GM12874 (cell line): ENCODE measurements at regions not wholly inside any gene's neighbourhood (a gene's known extent, or its start where the extent isn't known, plus 50 kb on each side); places are given as distances from the start of the nearest gene placed in this dataset.

Experiments
- CTCF ChIP-seq: IDR thresholded peaks from 2 replicates; pipeline ENCODE4 v1.5.1; 2011; ENCODE audit warnings: low read depth, mild to moderate bottlenecking, control low read depth, low read length, moderate library complexity; ENCODE audit not compliant: insufficient read depth

GRCh38 chr9:20291201-20291600 is 331.1 kb downstream of the MLLT3 start:
- TF ChIP-seq CTCF: no peak

- no peak for TF ChIP-seq CTCF
These were observed 332.0 kb downstream of the MLLT3 start for GRCh38 chr9:20290257-20290656.

- no peak for TF ChIP-seq CTCF
These were observed 332.8 kb downstream of the MLLT3 start for GRCh38 chr9:20289423-20290010.

GRCh38 chr9:20286969-20287368 is 335.3 kb downstream of the MLLT3 start:
- no peak for TF ChIP-seq CTCF

GRCh38 chr9:20286154-20286700 is 336.1 kb downstream of the MLLT3 start:
- no peak for TF ChIP-seq CTCF

GRCh38 chr9:20284601-20285289 is 337.6 kb downstream of the MLLT3 start:
- TF ChIP-seq CTCF: no peak

- no peak for TF ChIP-seq CTCF
These were observed 342.0 kb downstream of the MLLT3 start for GRCh38 chr9:20280330-20280729.
